Lung (tissue), 11 donors: ENCODE measurements at regions not wholly inside any gene's neighbourhood (a gene's known extent, or its start where the extent isn't known, plus 50 kb on each side); places are given as distances from the start of the nearest gene placed in this dataset.

Source experiments
- ATAC-seq: fragments of 200-7000 bp; cut with Tn5 transposase; one replicate; pipeline ENCODE4 v1.9.1; 2020; ENCODE audit warnings: moderate number of reproducible peaks; ENCODE audit not compliant: insufficient read depth, low FRiP score
- DNase-seq, 3 donors: peaks; one replicate each; pipeline ENCODE4 v3.0.0-alpha.2; 2013 to 2017
- H3K27ac ChIP-seq, 2 donors: one replicate each; pipeline ENCODE4 v1.5.1; 2013; ENCODE audit warnings: mild to moderate bottlenecking in 2 of 2, moderate library complexity in 2 of 2, control low read depth in 1 of 2, inconsistent platforms in 1 of 2, low read depth in 1 of 2, low read length in 1 of 2
- H3K27me3 ChIP-seq, 3 donors: one replicate each; pipeline ENCODE4 v1.5.1; 2013; ENCODE audit warnings: low read length in 2 of 3; ENCODE audit not compliant: control insufficient read depth in 3 of 3, insufficient read depth in 3 of 3
- H3K36me3 ChIP-seq, 4 donors: one replicate each; pipeline ENCODE4 v1.5.1; 2013; ENCODE audit warnings: low read length in 4 of 4, mild to moderate bottlenecking in 1 of 4, moderate library complexity in 1 of 4; ENCODE audit not compliant: control insufficient read depth in 4 of 4, insufficient read depth in 4 of 4
- H3K4me1 ChIP-seq, 5 donors: one replicate each; pipeline ENCODE4 v1.5.1; 2013; ENCODE audit warnings: low read length in 5 of 5, mild to moderate bottlenecking in 2 of 5, moderate library complexity in 1 of 5; ENCODE audit not compliant: control insufficient read depth in 5 of 5, insufficient read depth in 5 of 5
- H3K4me3 ChIP-seq: one replicate; pipeline ENCODE4 v1.5.1; 2013; ENCODE audit warnings: mild to moderate bottlenecking, control low read depth, moderate library complexity
- H3K9ac ChIP-seq, 2 donors: one replicate each; pipeline ENCODE4 v1.5.1; 2013; ENCODE audit warnings: low read length in 2 of 2, control low read depth in 1 of 2; ENCODE audit not compliant: insufficient read depth in 1 of 2
- H3K9me3 ChIP-seq, 4 donors: one replicate each; pipeline ENCODE4 v1.5.1; 2013; ENCODE audit warnings: low read length in 3 of 4, mild to moderate bottlenecking in 1 of 4, moderate library complexity in 1 of 4; ENCODE audit not compliant: control insufficient read depth in 4 of 4, insufficient read depth in 3 of 4
- WGBS, 2 donors: extraction: QIAGEN DNeasy Blood & Tissue Kit; methylation state at CpG; one replicate each; pipeline ENCODE4 v1.1.7; 2013; 5-methylcytosine and 5-hydroxymethylcytosine counted together
- TF ChIP-seq, protein P1 (sequence below): IDR thresholded peaks from 2 replicates; pipeline ENCODE4 v1.5.1; 2012; ENCODE audit warnings: mild to moderate bottlenecking; ENCODE audit errors: control extremely low read depth, extremely low read depth
- donor health status: control.
- donor health status: control.
- donor health status: Bipolar disorder and iron deficiency.
- donor health status: healthy.
- donor health status: DM: yes; HTN: yes; CAD: no.

DNA sequence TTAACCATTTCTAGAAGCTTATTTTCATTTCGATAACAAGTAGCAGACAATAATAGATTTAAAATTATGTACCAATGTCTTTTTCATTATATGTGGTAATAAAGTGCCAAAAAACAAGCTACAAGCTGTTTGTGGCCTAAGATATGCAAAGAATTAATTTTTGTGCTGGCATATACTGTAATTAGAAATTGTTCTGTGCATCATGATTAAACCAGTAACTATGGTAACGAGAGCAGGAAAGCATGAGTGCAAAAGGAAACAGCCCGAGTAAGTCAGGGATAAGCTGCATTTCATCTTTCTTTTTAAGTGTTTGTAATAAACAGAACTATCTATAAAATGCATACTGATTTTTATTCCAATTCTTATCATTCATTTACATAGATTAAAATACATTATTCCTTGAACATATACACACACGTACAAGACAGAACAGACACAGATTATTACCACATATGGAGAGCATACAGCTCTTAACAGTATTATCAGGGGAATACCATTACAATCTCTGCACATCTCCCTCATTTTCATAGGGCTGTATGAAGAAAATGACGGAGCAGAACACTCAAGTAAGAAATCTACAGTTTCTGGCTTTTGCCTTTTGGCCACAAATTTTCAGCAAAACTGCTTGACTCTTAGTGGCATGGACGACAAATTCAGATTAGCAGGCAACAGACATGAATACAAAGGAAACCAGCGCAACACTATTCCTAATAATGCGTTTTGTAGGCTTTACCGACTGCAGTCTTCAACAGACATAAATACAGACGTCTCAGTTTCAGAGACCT is 121.3 kb upstream of the WDR17 start:
- 83 to 85% methylated on average over 10 of the region's 10 CpGs for WGBS, 2 donors
- ATAC-seq, result no peak
- Histone ChIP-seq H3K27me3 (no peaks in the 10 kb centered on the region), H3K4me1 (peaks cover 0 to 6% (median 0%) of the 10 kb centered on the region in 5 donors), H3K9me3 (no peaks in the 10 kb centered on the region), H3K36me3 (no peaks in the 10 kb centered on the region), H3K4me3 (no peak overlapping the region), H3K27ac (no peak overlapping the region), H3K9ac (no peak overlapping the region)
- TF ChIP-seq, protein P1, sequence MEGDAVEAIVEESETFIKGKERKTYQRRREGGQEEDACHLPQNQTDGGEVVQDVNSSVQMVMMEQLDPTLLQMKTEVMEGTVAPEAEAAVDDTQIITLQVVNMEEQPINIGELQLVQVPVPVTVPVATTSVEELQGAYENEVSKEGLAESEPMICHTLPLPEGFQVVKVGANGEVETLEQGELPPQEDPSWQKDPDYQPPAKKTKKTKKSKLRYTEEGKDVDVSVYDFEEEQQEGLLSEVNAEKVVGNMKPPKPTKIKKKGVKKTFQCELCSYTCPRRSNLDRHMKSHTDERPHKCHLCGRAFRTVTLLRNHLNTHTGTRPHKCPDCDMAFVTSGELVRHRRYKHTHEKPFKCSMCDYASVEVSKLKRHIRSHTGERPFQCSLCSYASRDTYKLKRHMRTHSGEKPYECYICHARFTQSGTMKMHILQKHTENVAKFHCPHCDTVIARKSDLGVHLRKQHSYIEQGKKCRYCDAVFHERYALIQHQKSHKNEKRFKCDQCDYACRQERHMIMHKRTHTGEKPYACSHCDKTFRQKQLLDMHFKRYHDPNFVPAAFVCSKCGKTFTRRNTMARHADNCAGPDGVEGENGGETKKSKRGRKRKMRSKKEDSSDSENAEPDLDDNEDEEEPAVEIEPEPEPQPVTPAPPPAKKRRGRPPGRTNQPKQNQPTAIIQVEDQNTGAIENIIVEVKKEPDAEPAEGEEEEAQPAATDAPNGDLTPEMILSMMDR, result no peak
- DNase-seq, result no peak

DNA sequence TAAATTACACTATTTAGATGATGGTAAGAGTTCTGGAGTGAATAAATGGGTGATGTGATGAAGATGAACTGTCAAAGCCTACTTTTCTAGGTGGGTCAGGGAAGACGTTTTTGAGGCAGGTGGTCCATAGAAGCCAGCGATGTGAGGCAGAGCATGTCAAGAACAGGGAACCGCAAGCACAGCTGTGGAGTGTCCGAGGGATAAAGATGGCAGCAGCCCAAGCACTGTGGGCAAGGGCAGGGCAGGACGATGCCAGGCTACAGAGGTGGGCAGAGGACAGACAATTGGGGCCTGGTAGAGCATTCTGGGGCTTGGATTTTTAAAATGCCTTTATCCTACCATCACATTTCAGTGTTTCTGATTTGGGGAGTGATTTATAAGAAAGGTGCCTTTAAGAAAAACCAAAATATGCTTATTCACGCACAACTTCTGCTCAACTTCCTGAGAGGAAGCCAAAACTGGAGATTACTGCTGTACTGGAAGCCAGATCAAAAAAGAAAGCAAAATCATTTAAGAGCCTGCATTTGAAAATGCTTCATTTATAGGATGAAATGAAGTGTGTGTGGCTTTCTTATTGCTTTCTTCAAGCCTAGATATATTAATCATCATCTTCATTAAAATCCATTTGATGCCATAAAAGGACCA is 119.0 kb upstream of the WDR17 start:
- Histone ChIP-seq H3K27me3 (no peaks in the 10 kb centered on the region), H3K9me3 (no peaks in the 10 kb centered on the region), H3K36me3 (no peaks in the 10 kb centered on the region), H3K9ac (peak overlapping the region in 1 of 2 donors; percentile 19), H3K4me3 (no peak overlapping the region), H3K27ac (no peak overlapping the region), H3K4me1 (peaks cover 0 to 6% (median 0%) of the 10 kb centered on the region in 5 donors)
- TF ChIP-seq, protein P1, result no peak
- DNase-seq (peak in 2 of 3 donors; percentile 21 to 37), ATAC-seq (no peak)
- WGBS, 2 donors, result 20 to 32% methylated on average over 6 of the region's 6 CpGs

DNA sequence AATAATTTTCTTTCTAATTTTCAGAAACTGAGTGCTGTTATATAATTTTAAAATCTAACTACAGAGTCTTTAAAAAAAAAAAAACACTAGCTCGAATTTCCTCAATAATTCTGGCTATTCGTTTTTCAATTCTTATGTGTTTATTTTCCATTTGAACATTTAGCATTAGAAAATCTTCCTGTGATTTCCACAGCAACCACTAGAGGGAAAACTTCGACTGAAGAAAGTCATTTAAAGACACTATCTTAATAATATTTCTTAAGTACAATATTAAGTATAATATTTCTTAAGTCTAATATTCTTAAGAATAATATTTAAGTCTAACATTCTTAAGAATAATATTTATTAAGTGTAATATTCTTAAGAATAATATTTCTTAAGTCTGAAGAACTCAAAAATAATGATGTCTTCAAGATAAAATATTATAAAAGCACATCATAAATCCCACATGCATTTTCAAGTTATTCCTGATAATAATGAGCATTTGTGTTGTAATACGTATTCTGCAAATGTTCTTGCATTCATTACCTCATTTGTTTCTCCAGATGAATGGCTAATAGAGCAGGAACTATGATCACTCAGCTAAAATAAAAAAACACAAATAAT is 118.4 kb upstream of the WDR17 start:
- DNase-seq, result peak in 2 of 3 donors; percentile 66 to 71
- TF ChIP-seq, protein P1, result no peak
- WGBS, 2 donors, result 3 to 4% methylated on average over 4 of the region's 4 CpGs

More for the DNA sequence above, 118.4 kb upstream of the WDR17 start:
- H3K4me1 ChIP-seq, result peaks cover 0 to 6% (median 0%) of the 10 kb centered on the region in 5 donors
- no peaks in the 10 kb centered on the region for H3K9me3 ChIP-seq
- no peak overlapping the region for H3K9ac ChIP-seq
- no peak overlapping the region for H3K4me3 ChIP-seq
- no peak for ATAC-seq
- H3K36me3 ChIP-seq, result no peaks in the 10 kb centered on the region
- H3K27me3 ChIP-seq, result no peaks in the 10 kb centered on the region
- no peak overlapping the region for H3K27ac ChIP-seq
